ENCODE measurements at regions not wholly inside any gene's neighbourhood (a gene's known extent, or its start where the extent isn't known, plus 50 kb on each side); places are given as distances from the start of the nearest gene placed in this dataset.
"Not testable (repeated sequence)": the region's sequence is repeated elsewhere in the genome, so short reads cannot be mapped to it uniquely, and the experiment has no call there.

GRCh38 chr5:176134529-176135223 is 103.5 kb upstream of the SIMC1 start:
- DNase-seq (ENCODE audit: low read depth in 2 of 3, low spot score in 1 of 3), result no peak

- DNase-seq (ENCODE audit: low read depth in 2 of 3, low spot score in 1 of 3), result not testable (repeated sequence)
These were observed 98.1 kb upstream of the SIMC1 start for GRCh38 chr5:176140138-176140537.

GRCh38 chr5:176144508-176144907 is 93.7 kb upstream of the SIMC1 start:
- no peak for DNase-seq (ENCODE audit: low read depth in 2 of 3, low spot score in 1 of 3)

GRCh38 chr5:176149948-176150347 is 88.3 kb upstream of the SIMC1 start:
- not testable (repeated sequence) for DNase-seq (ENCODE audit: low read depth in 2 of 3, low spot score in 1 of 3)

- no peak for DNase-seq (ENCODE audit: low read depth in 2 of 3, low spot score in 1 of 3)
These were observed 86.9 kb upstream of the SIMC1 start for GRCh38 chr5:176151281-176151680.

GRCh38 chr5:176152191-176152929 is 85.9 kb upstream of the SIMC1 start:
- DNase-seq (ENCODE audit: low read depth in 2 of 3, low spot score in 1 of 3), result no peak

- DNase-seq (ENCODE audit: low read depth in 2 of 3, low spot score in 1 of 3), result no peak
These were observed 85.3 kb upstream of the SIMC1 start for GRCh38 chr5:176152930-176153311.

- no peak for DNase-seq (ENCODE audit: low read depth in 2 of 3, low spot score in 1 of 3)
These were observed 84.5 kb upstream of the SIMC1 start for GRCh38 chr5:176153741-176154140.

- DNase-seq (ENCODE audit: low read depth in 2 of 3, low spot score in 1 of 3), result no peak
These were observed 83.4 kb upstream of the SIMC1 start for GRCh38 chr5:176154821-176155220.

- DNase-seq (ENCODE audit: low read depth in 2 of 3, low spot score in 1 of 3), result no peak
These were observed 82.3 kb upstream of the SIMC1 start for GRCh38 chr5:176155922-176156359.

GRCh38 chr5:176157656-176158055 is 80.6 kb upstream of the SIMC1 start:
- no peak for DNase-seq (ENCODE audit: low read depth in 2 of 3, low spot score in 1 of 3)

- no peak for DNase-seq (ENCODE audit: low read depth in 2 of 3, low spot score in 1 of 3)
These were observed 76.8 kb upstream of the SIMC1 start for GRCh38 chr5:176161431-176161830.

- DNase-seq (ENCODE audit: low read depth in 2 of 3, low spot score in 1 of 3), result no peak
These were observed 76.0 kb upstream of the SIMC1 start for GRCh38 chr5:176162198-176162597.

- no peak for DNase-seq (ENCODE audit: low read depth in 2 of 3, low spot score in 1 of 3)
These were observed 75.3 kb upstream of the SIMC1 start for GRCh38 chr5:176162888-176163287.

GRCh38 chr5:176166427-176166826 is 71.8 kb upstream of the SIMC1 start:
- DNase-seq (ENCODE audit: low read depth in 2 of 3, low spot score in 1 of 3), result no peak

- DNase-seq (ENCODE audit: low read depth in 2 of 3, low spot score in 1 of 3), result no peak
These were observed 70.4 kb upstream of the SIMC1 start for GRCh38 chr5:176167800-176168199.

GRCh38 chr5:176169393-176170063 is 68.7 kb upstream of the SIMC1 start:
- DNase-seq (ENCODE audit: low read depth in 2 of 3, low spot score in 1 of 3), result no peak

- DNase-seq (ENCODE audit: low read depth in 2 of 3, low spot score in 1 of 3), result no peak
These were observed 68.1 kb upstream of the SIMC1 start for GRCh38 chr5:176170084-176170483.

- DNase-seq (ENCODE audit: low read depth in 2 of 3, low spot score in 1 of 3), result no peak
These were observed 67.0 kb upstream of the SIMC1 start for GRCh38 chr5:176171171-176171760.

GRCh38 chr5:176172246-176172645 is 66.0 kb upstream of the SIMC1 start:
- no peak for DNase-seq (ENCODE audit: low read depth in 2 of 3, low spot score in 1 of 3)

- DNase-seq (ENCODE audit: low read depth in 2 of 3, low spot score in 1 of 3), result no peak
These were observed 64.6 kb upstream of the SIMC1 start for GRCh38 chr5:176173647-176174046.

Data from stimulated activated CD4-positive, alpha-beta T cell treated with anti-CD3 and anti-CD28 coated beads, Interleukin-12 subunit alpha, Interleukin-12 subunit beta, amount 100 ng/mL, for 48 hours (primary cell).